Thyroid gland (tissue), 4 donors: ENCODE measurements at regions not wholly inside any gene's neighbourhood (a gene's known extent, or its start where the extent isn't known, plus 50 kb on each side); places are given as distances from the start of the nearest gene placed in this dataset.

ENCODE experiments used
- DNase-seq, 2 donors: peaks; one replicate each; pipeline ENCODE4 v3.0.0-alpha.2; 2019
- H3K27ac ChIP-seq, 3 donors: fragments of 200-600 bp; sonication (generic); 1 replicate in 2 of 3; 2 replicates in 1 of 3; pipeline ENCODE4 v1.5.1; 2016 to 2019; ENCODE audit warnings: mild to moderate bottlenecking in 1 of 3, moderate library complexity in 1 of 3
- H3K27me3 ChIP-seq: fragments of 200-600 bp; sonication (generic); one replicate; pipeline ENCODE4 v1.5.1; 2019
- H3K36me3 ChIP-seq, 2 donors: fragments of 200-600 bp; sonication (generic); one replicate each; pipeline ENCODE4 v1.5.1; 2016 to 2019
- H3K4me1 ChIP-seq, 2 donors: fragments of 200-600 bp; sonication (generic); one replicate each; pipeline ENCODE4 v1.5.1; 2017 to 2019
- H3K4me3 ChIP-seq, 3 donors: fragments of 200-600 bp; sonication (generic); replicated peaks in 1 of 3; 1 replicate in 2 of 3; 2 replicates in 1 of 3; pipeline ENCODE4 v1.5.1; 2016; ENCODE audit warnings: mild to moderate bottlenecking in 1 of 3
- H3K9me3 ChIP-seq: fragments of 200-600 bp; sonication (generic); one replicate; pipeline ENCODE4 v1.5.1; 2017
- CTCF ChIP-seq, 6 experiments: fragments of 200-600 bp in 3 of 6; fragments of 450-650 bp in 3 of 6; sonication (generic) in 3 of 6; IDR thresholded peaks; one replicate each; pipeline ENCODE4 v1.5.1; 2016 to 2019; ENCODE audit warnings: antibody characterized with exemption in 6 of 6, mild to moderate bottlenecking in 2 of 6, inconsistent platforms in 1 of 6, moderate library complexity in 1 of 6
- POLR2A ChIP-seq, 2 donors: fragments of 450-650 bp; IDR thresholded peaks; one replicate each; pipeline ENCODE4 v1.6.1; 2017; ENCODE audit warnings: antibody characterized with exemption in 2 of 2, mild to moderate bottlenecking in 2 of 2, moderate library complexity in 1 of 2
- WGBS, 2 donors: methylation state at CpG; one replicate each; pipeline ENCODE4 v1.1.5; 2017; 5-methylcytosine and 5-hydroxymethylcytosine counted together
- intact Hi-C: fragments of 100-400 bp; cut with DNase I; formaldehyde crosslinking; loops from one replicate; pipeline ENCODE4 v1.15.1; 2023

GRCh38 chr11:112554586-112554985 lies 293.9 kb upstream of the PLET1 start:
- Histone ChIP-seq H3K27ac (no peak overlapping the region), H3K27me3 (no peaks in the 10 kb centered on the region), H3K4me1 (no peaks in the 10 kb centered on the region), H3K9me3 (no peaks in the 10 kb centered on the region), H3K36me3 (no peaks in the 10 kb centered on the region), H3K4me3 (no peak overlapping the region)
- TF ChIP-seq CTCF (IDR thresholded peaks at IDR 0.05) (no peak), POLR2A (IDR thresholded peaks at IDR 0.05) (no peak)
- intact Hi-C loops, result loop anchor here (5.0 kb wide), 1 partner anchor 267 kb away; no protein-coding TSS in a partner anchor
- WGBS, 2 donors, result 86 to 89% methylated on average over 4 of the region's 4 CpGs
- no peak for DNase-seq

GRCh38 chr11:112555491-112556364 lies 295.1 kb upstream of the PLET1 start:
- WGBS, 2 donors, result 64% methylated on average over 9 to 10 of the region's 10 CpGs
- intact Hi-C loops, result no loop called here
- H3K4me3 ChIP-seq, result no peak overlapping the region
- TF ChIP-seq POLR2A (IDR thresholded peaks at IDR 0.05) (no peak), CTCF (IDR thresholded peaks at IDR 0.05) (peak; percentile 23 to 59 (median 48))
- H3K4me1 ChIP-seq, result no peaks in the 10 kb centered on the region
- H3K9me3 ChIP-seq, result no peaks in the 10 kb centered on the region
- no peaks in the 10 kb centered on the region for H3K36me3 ChIP-seq
- DNase-seq, result peak; percentile 52 to 54
- no peaks in the 10 kb centered on the region for H3K27me3 ChIP-seq
- H3K27ac ChIP-seq, result no peak overlapping the region

- 81 to 82% methylated on average over 7 of the region's 7 CpGs for WGBS, 2 donors
- Histone ChIP-seq H3K4me3 (no peak overlapping the region), H3K4me1 (no peaks in the 10 kb centered on the region), H3K9me3 (no peaks in the 10 kb centered on the region), H3K36me3 (no peaks in the 10 kb centered on the region), H3K27me3 (no peaks in the 10 kb centered on the region), H3K27ac (no peak overlapping the region)
- intact Hi-C loops, result no loop called here
- no peak for TF ChIP-seq CTCF (IDR thresholded peaks at IDR 0.05)
- DNase-seq, result no peak
Observed at GRCh38 chr11:112558691-112559090, 298.0 kb upstream of the PLET1 start.

- 77 to 89% methylated on average over 4 to 5 of the region's 5 CpGs for WGBS, 2 donors
- Histone ChIP-seq H3K27ac (no peak overlapping the region), H3K9me3 (no peaks in the 10 kb centered on the region), H3K27me3 (no peaks in the 10 kb centered on the region), H3K4me1 (no peaks in the 10 kb centered on the region), H3K36me3 (no peaks in the 10 kb centered on the region), H3K4me3 (no peak overlapping the region)
- DNase-seq, result no peak
- TF ChIP-seq POLR2A (IDR thresholded peaks at IDR 0.05) (no peak), CTCF (IDR thresholded peaks at IDR 0.05) (no peak)
- intact Hi-C loops, result no loop called here
Observed at GRCh38 chr11:112563808-112564207, 303.1 kb upstream of the PLET1 start.

GRCh38 chr11:112564228-112564955 lies 303.7 kb upstream of the PLET1 start:
- no peaks in the 10 kb centered on the region for H3K9me3 ChIP-seq
- H3K4me3 ChIP-seq, result no peak overlapping the region
- 44 to 51% methylated on average over 3 of the region's 3 CpGs for WGBS, 2 donors
- intact Hi-C loops, result no loop called here
- no peaks in the 10 kb centered on the region for H3K36me3 ChIP-seq
- no peaks in the 10 kb centered on the region for H3K27me3 ChIP-seq
- no peak for DNase-seq
- no peaks in the 10 kb centered on the region for H3K4me1 ChIP-seq
- H3K27ac ChIP-seq, result no peak overlapping the region
- TF ChIP-seq CTCF (IDR thresholded peaks at IDR 0.05) (no peak), POLR2A (IDR thresholded peaks at IDR 0.05) (no peak)
